ENCODE measurements at regions not wholly inside any gene's neighbourhood (a gene's known extent, or its start where the extent isn't known, plus 50 kb on each side); places are given as distances from the start of the nearest gene placed in this dataset.
"Not testable (repeated sequence)": the region's sequence is repeated elsewhere in the genome, so short reads cannot be mapped to it uniquely, and the experiment has no call there.

DNA sequence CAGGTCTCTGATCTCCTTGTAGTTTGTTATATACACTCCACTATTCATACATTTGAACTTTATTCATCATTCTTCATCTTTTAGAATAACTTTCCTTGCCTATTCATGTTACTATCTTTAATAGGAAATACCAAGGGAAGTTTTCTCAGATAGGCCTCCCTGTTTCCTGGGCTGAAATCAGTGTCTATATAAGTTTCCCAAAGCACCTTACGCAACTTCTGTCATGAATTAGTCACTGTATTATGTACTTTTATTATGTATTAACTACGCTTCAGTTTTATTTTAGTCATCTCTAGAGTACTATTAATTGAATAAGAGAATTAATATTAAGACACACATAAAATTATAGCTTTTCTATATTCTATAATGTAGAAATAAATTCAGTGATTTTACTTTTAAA lies 1481.5 kb downstream of the OTOL1 start:
- no peak for DNase-seq (ENCODE audit: low read depth in 2 of 2)

DNA sequence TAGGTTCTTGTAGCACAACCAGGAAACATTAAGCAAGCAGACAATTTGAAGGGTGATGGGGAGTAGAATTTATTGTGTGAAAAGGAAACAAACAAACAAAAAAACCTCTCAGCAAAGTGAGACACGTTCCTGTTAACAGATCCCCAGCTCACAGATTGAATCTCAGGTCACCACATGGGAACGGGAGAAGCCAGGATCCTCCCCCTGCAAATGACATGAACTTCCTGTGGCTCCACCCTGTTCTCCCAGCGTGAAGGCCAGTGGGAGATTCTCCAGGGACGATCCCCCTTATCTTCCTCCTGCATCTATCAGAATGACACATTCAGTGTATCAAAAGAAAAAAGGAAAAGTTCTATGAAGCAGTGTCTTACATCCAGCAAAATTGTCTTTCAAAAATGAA lies 1488.1 kb downstream of the OTOL1 start:
- DNase-seq (ENCODE audit: low read depth in 2 of 2) = no peak

- not testable (repeated sequence) for DNase-seq (ENCODE audit: low read depth in 2 of 2)
Measured at GRCh38 chr3:162987085-162987794, 1490.6 kb downstream of the OTOL1 start.

- DNase-seq (ENCODE audit: low read depth in 2 of 2) = no peak
Measured at GRCh38 chr3:162992741-162993140, 1496.1 kb downstream of the OTOL1 start.

DNA sequence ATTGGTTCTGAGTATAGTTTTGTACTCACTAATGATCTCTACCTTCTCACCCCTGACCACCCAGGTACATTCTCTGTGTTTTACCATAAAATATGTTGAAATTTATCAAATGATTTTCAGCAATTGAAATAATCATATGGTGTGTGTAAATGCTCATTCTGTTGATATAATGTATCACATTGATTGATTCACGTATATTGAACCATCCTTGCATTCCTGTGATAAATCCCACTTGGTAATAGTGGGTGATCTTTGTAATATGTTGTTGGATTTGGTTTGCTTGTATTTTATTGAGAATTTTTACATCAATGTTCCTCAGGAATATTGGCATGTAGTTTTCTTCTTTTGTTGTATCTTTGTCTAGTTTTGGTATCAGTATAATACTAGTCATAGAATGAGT lies 1497.6 kb downstream of the OTOL1 start:
- no peak for DNase-seq (ENCODE audit: low read depth in 2 of 2)

GRCh38 chr3:162996368-162996767 lies 1499.8 kb downstream of the OTOL1 start:
- no peak for DNase-seq (ENCODE audit: low read depth in 2 of 2)

GRCh38 chr3:162998205-162998604 lies 1501.6 kb downstream of the OTOL1 start:
- no peak for DNase-seq (ENCODE audit: low read depth in 2 of 2)

- DNase-seq (ENCODE audit: low read depth in 2 of 2) = no peak
Measured at GRCh38 chr3:163011596-163011995, 1515.0 kb downstream of the OTOL1 start.

DNA sequence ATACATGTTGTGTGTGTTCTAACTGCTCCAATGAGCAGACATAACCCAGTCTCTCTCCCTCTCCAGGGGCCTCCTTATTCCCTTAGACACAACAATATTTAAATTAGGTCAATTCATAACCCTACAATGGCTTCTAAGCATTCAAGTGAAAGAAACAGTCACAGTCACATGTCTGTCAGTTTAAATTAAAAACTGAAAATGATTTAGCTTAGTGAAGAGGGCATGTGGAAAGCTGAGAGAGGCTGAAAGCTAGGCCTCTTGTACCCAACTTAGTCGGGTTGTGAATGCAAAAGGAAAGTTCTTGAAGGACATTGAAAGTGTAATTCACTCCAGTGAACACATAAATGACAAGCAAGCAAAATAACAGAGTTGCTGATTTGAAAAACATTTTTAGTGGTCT lies 1519.6 kb downstream of the OTOL1 start:
- DNase-seq (ENCODE audit: low read depth in 2 of 2) = no peak

DNA sequence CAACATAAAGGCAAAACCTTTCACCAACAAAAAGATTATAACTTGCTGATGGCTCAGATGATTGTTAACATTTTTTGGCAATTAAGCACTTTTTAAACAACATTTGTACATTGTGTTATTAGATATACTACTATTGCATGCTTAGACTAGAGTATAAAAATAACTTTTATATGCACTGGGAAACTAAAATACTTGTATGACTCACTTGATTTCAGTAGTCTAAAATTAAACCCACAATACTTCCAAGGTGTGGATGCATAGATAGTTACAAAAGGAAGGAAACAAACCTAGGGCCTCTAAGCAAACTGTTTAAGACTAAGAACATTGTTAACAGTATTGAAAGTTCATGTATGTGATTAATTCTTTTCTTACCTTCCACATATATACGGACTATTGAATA lies 1521.5 kb downstream of the OTOL1 start:
- no peak for DNase-seq (ENCODE audit: low read depth in 2 of 2)

- DNase-seq (ENCODE audit: low read depth in 2 of 2) = no peak
Measured at GRCh38 chr3:163018664-163019063, 1522.1 kb downstream of the OTOL1 start.

DNA sequence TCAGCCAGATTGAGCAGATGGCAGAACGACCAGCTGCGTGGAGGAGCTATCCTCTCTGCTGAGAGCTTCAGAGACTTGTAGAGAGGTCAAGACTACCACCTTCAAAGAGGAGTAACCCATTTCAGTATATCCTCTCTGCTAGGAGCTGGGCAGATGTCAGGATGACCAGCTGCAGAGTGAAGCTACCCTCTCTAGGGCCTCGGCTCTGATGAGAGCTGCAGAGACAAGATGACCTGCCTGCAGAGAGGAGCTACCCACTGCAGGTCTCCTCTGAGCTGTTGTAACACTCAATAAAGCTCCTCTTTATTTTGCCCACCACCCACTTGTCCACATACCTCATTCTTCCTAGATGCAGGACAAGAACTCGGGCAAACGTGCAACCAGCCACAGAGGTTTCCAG lies 1522.7 kb downstream of the OTOL1 start:
- no peak for DNase-seq (ENCODE audit: low read depth in 2 of 2)

- DNase-seq (ENCODE audit: low read depth in 2 of 2) = no peak
Measured at GRCh38 chr3:163033652-163034051, 1537.0 kb downstream of the OTOL1 start.

DNA sequence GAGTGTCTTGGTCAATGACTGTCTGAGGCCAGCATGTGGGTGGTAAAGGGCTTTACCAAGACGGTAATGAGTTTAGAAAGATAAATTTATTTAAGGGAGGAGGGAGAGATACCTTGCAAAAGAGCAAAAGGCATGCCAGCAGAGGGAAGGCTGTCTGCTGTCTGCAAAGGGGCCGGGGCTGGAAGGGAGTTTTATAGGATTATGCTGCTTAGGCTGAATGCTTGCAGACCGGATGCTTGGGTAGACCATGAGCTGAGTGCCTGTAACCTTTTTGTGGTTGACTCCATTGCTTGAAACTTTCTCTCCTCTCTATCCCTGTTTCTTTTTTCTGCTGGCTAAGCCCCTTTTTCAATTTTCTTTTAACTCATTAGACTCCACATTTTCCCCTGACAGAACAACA lies 1543.0 kb downstream of the OTOL1 start:
- no peak for DNase-seq (ENCODE audit: low read depth in 2 of 2)

GRCh38 chr3:163043074-163043473 lies 1546.5 kb downstream of the OTOL1 start:
- no peak for DNase-seq (ENCODE audit: low read depth in 2 of 2)

- no peak for DNase-seq (ENCODE audit: low read depth in 2 of 2)
Measured at GRCh38 chr3:163045945-163046344, 1549.3 kb downstream of the OTOL1 start.

DNA sequence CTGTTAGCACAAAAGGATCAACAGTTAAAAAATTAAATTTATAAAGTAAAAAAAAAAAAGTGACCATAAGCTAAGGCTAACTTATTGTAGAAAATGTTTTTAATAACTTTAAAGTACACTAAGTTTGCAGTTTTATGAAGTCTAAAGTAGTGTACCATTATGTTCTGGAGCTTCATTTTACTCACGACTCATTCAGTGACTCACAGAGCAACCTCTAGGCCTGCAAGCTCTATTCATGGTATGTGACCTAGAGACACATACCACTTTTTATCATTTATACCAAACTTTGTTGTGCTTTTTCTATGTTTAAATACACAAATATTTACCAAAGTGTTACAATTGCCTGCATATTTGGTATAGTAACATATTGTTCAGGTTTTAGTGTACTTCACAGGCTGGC lies 1552.3 kb downstream of the OTOL1 start:
- no peak for DNase-seq (ENCODE audit: low read depth in 2 of 2)

DNA sequence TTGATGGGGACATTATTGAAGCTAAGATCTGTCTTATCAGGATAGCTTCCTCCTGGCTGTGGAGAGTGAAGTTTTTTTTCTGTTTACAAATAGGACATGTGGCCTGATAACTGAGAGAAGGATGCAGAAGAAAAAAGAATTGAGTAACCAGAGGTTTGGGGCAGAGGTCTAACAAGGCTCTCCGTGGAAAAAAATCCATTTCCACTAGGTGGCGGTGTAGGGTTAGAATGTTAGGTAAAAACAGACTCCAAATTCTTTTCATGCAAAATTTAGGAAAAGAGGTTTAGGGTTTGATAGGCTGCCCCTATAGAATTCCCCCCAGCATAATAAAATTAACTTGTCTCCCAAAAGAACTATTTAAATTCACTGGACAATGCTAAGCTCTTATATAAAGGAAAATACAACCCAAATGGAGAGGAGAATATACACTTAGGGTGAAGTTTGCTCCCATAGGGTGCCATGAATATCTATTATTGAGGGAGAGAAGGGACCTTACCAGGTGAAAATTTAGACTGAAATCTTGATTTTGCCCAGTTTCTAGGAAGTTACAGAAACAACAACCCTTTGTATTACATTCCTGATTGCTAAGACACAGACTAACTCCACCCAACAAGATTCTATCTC lies 1560.4 kb downstream of the OTOL1 start:
- DNase-seq (ENCODE audit: low read depth in 2 of 2) = no peak

DNA sequence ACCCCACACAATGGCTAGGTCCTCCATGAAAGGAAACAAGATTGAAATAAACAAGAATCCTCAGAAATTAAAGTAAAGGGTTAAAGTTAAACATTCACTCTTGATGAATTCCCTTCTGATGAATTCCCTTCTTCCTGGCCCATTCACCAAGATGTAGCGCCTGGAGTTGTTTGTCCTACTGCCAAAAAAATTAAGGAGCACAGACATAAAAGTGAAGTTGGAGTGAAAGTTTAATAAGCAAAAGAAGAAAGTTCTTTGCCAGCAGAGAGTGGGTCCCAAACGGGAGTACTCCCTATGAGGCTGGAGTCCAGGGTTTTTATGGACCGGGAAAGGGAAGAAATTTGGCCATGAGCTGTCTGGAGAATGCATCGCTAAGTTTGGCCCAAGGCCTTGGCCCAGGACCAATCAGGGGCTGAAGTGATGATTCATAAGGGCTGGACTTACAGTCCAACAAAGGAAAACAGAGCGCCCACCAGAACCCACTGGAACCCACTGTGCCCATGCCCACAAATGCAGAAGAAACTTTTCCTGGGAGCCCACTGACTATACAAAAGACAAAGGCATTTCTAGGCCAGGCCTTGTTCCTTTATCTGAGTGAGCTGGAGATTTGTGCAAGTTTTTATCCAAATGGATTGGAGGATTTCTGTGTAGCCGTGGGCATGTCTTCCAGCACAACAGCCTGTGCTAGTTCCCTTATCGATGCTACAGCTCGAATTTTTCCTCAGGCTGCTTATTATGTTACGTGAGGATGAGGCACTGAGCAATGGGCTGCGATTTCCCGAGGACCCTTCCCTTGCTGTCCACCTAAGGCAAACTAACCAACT lies 1561.6 kb downstream of the OTOL1 start:
- DNase-seq (ENCODE audit: low read depth in 2 of 2) = no peak

- DNase-seq (ENCODE audit: low read depth in 2 of 2) = no peak
Measured at GRCh38 chr3:163071713-163072112, 1575.1 kb downstream of the OTOL1 start.
